Endodermal cell (in vitro differentiated cells): ENCODE measurements at regions not wholly inside any gene's neighbourhood (a gene's known extent, or its start where the extent isn't known, plus 50 kb on each side); places are given as distances from the start of the nearest gene placed in this dataset.

Experiments
- DNase-seq: peaks from one replicate; pipeline ENCODE4 v3.0.0-alpha.2; 2017
- H3K27ac ChIP-seq: 2 replicates; pipeline ENCODE4 v1.5.1; 2013; ENCODE audit warnings: mild to moderate bottlenecking, low read depth, low read length, moderate library complexity
- H3K27me3 ChIP-seq: 2 replicates; pipeline ENCODE4 v1.6.1; 2013; ENCODE audit warnings: mild to moderate bottlenecking, low read length, moderate library complexity; ENCODE audit not compliant: insufficient read depth, control insufficient read depth, poor library complexity, severe bottlenecking
- H3K36me3 ChIP-seq: 2 replicates; pipeline ENCODE4 v1.7.0; 2013; ENCODE audit warnings: mild to moderate bottlenecking, low read length, moderate library complexity; ENCODE audit not compliant: control insufficient read depth, insufficient read depth
- H3K4me1 ChIP-seq: one replicate; pipeline ENCODE4 v1.7.0; 2013; ENCODE audit warnings: low read length; ENCODE audit not compliant: control insufficient read depth, insufficient read depth
- H3K4me3 ChIP-seq: 2 replicates; pipeline ENCODE4 v1.5.1; 2013; ENCODE audit warnings: mild to moderate bottlenecking, low read length, moderate library complexity
- H3K9ac ChIP-seq: 2 replicates; pipeline ENCODE4 v1.6.1; 2013; ENCODE audit warnings: mild to moderate bottlenecking, low read length, moderate library complexity; ENCODE audit not compliant: poor library complexity, severe bottlenecking; ENCODE audit errors: extremely low read depth
- H3K9me3 ChIP-seq: 2 replicates; pipeline ENCODE4 v1.6.1; 2013; ENCODE audit warnings: mild to moderate bottlenecking, low read length, moderate library complexity; ENCODE audit not compliant: control insufficient read depth
- H3K27ac Mint-ChIP-seq: 2 replicates; pipeline ENCODE4 v1.8.0; 2020; ENCODE audit warnings: mixed read lengths
- H3K27me3 Mint-ChIP-seq: 2 replicates; pipeline ENCODE4 v1.8.0; 2021; ENCODE audit warnings: mild to moderate bottlenecking, mixed read lengths; ENCODE audit not compliant: insufficient read depth
- H3K36me3 Mint-ChIP-seq: 2 replicates; pipeline ENCODE4 v1.8.0; 2020; ENCODE audit warnings: low read depth, mixed read lengths
- H3K4me1 Mint-ChIP-seq: 2 replicates; pipeline ENCODE4 v1.8.0; 2020; ENCODE audit warnings: mixed read lengths
- H3K4me3 Mint-ChIP-seq: 2 replicates; pipeline ENCODE4 v1.8.0; 2020; ENCODE audit warnings: mild to moderate bottlenecking, moderate library complexity, mixed read lengths
- H3K9me3 Mint-ChIP-seq: 2 replicates; pipeline ENCODE4 v1.8.0; 2020; ENCODE audit warnings: mild to moderate bottlenecking, mixed read lengths
- WGBS, 2 experiments: methylation state at CpG; one replicate each; pipeline versions ENCODE4 v1.1.5 to v1.1.7; 2013; ENCODE audit warnings: missing lambda C conversion rate in 2 of 2, mixed read lengths in 1 of 2; ENCODE audit not compliant: insufficient coverage in 1 of 2, insufficient read length in 1 of 2; 5-methylcytosine and 5-hydroxymethylcytosine counted together
- TF ChIP-seq, protein P1 (sequence below): fragments of 200-600 bp; sonication (generic); conservative IDR thresholded peaks from 2 replicates; pipeline ENCODE4 v1.5.0; 2021; ENCODE audit warnings: antibody characterized with exemption, mild to moderate bottlenecking

DNA sequence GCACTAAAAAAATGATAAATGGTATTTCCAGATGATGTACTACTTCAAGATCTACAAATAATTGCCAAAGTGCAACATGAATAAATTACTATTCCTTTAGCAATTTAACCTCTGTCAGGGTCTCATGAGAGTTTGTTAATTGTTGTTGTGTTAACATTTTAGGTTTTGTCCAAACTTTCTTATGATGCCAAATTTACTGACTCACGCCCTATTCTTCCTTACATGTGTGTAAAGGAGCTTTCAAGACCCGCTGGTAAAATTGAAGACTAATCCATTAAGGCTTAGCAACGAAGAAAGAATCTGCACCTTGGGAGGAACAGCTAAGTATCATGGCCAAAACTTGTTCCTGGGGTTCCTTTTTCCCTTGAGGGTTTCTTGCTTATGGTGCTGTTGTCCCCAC, 252.7 kb upstream of the JADE1 start:
- Histone ChIP-seq H3K4me3 (no peak overlapping the region), H3K9me3 (peaks cover 4% of the 10 kb centered on the region), H3K36me3 (no peaks in the 10 kb centered on the region), H3K9ac (no peak overlapping the region), H3K27ac (no peak overlapping the region), H3K27me3 (no peaks in the 10 kb centered on the region), H3K4me1 (peaks cover 11% of the 10 kb centered on the region)
- no peak overlapping the region for H3K27ac Mint-ChIP-seq
- H3K27me3 Mint-ChIP-seq, result peaks cover 3% of the 10 kb centered on the region
- peaks cover 35% of the 10 kb centered on the region for H3K4me1 Mint-ChIP-seq
- DNase-seq, result no peak
- 90 to 97% methylated on average over 3 of the region's 3 CpGs for WGBS, 2 experiments
- H3K36me3 Mint-ChIP-seq, result no peaks in the 10 kb centered on the region
- peaks cover under 1% of the 10 kb centered on the region for H3K9me3 Mint-ChIP-seq
- H3K4me3 Mint-ChIP-seq, result no peak overlapping the region
- TF ChIP-seq, protein P1, sequence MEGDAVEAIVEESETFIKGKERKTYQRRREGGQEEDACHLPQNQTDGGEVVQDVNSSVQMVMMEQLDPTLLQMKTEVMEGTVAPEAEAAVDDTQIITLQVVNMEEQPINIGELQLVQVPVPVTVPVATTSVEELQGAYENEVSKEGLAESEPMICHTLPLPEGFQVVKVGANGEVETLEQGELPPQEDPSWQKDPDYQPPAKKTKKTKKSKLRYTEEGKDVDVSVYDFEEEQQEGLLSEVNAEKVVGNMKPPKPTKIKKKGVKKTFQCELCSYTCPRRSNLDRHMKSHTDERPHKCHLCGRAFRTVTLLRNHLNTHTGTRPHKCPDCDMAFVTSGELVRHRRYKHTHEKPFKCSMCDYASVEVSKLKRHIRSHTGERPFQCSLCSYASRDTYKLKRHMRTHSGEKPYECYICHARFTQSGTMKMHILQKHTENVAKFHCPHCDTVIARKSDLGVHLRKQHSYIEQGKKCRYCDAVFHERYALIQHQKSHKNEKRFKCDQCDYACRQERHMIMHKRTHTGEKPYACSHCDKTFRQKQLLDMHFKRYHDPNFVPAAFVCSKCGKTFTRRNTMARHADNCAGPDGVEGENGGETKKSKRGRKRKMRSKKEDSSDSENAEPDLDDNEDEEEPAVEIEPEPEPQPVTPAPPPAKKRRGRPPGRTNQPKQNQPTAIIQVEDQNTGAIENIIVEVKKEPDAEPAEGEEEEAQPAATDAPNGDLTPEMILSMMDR, result no peak

DNA sequence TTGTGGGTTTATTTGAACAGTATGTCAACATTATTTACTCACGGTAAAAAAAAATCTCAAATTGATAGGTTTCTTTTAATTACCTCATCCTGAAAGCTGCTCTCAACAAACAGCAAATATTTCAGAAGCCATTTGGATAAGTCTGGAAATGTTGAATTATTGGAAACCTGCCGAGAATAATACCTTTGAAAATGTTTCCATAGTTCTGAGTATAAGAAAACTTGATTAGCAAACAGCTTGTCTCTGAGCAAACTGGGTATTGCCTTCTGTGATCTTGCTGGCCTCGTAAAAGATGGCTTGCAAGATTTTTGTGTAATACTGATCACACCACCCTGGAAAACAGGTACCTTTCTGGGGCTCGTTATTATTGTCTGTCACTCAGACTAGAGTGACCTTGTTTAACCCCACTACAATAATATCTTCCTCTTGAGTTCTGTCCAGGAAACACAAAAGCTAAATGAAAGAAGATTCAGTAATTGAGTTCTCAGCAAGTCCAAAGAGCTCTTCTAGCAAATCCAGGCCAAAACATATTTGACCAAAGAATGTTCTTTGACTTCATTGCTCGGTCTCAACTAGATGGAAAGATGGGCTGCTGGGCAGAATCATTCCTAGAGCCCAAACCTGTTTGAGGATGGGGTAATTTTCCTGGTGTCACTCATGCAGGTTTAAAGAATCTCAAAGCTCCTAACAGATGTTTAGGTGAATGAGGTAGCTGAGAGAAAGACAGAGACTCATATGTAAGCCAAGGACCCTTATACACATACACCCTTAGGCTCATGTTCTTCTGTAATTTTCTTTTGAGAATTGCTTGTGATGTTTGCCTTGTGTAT, 255.6 kb upstream of the JADE1 start:
- WGBS, 2 experiments, result 84 to 96% methylated on average over 3 to 5 of the region's 5 CpGs
- Mint-ChIP-seq H3K27me3 (peaks cover 5% of the 10 kb centered on the region), H3K4me3 (no peak overlapping the region), H3K9me3 (peaks cover 14% of the 10 kb centered on the region), H3K36me3 (no peaks in the 10 kb centered on the region), H3K4me1 (peaks cover 17% of the 10 kb centered on the region), H3K27ac (no peak overlapping the region)
- Histone ChIP-seq H3K27me3 (no peaks in the 10 kb centered on the region), H3K4me1 (peaks cover 1% of the 10 kb centered on the region), H3K9ac (no peak overlapping the region), H3K4me3 (no peak overlapping the region), H3K36me3 (no peaks in the 10 kb centered on the region), H3K27ac (no peak overlapping the region), H3K9me3 (peaks cover 20% of the 10 kb centered on the region)
- TF ChIP-seq, protein P1, result no peak
- no peak for DNase-seq

DNA sequence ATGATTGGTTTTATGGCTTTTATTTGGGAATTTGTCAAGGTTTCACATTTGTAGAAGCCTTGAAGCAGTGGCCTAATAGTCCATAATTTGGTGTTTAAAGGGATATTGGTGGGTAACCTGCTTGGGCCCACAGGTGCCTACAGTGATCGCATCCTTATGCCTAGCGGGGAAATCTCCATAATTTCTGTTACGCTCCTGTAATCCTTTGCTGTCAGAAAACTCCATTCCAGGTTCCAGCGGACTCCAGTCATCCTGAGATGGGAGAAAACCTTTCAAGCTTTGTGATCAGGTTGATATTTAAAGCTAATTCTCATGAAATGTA, 257.0 kb upstream of the JADE1 start:
- Mint-ChIP-seq H3K27ac (no peak overlapping the region), H3K36me3 (no peaks in the 10 kb centered on the region), H3K4me1 (peaks cover 15% of the 10 kb centered on the region), H3K9me3 (peaks cover 14% of the 10 kb centered on the region), H3K4me3 (no peak overlapping the region), H3K27me3 (peaks cover 5% of the 10 kb centered on the region)
- no peaks in the 10 kb centered on the region for H3K4me1 ChIP-seq
- H3K4me3 ChIP-seq, result no peak overlapping the region
- no peak overlapping the region for H3K27ac ChIP-seq
- DNase-seq, result no peak
- H3K9ac ChIP-seq, result no peak overlapping the region
- WGBS, 2 experiments, result 93 to 96% methylated on average over 2 to 4 of the region's 4 CpGs
- no peaks in the 10 kb centered on the region for H3K27me3 ChIP-seq
- no peaks in the 10 kb centered on the region for H3K36me3 ChIP-seq
- TF ChIP-seq, protein P1, result no peak
- H3K9me3 ChIP-seq, result peaks cover 20% of the 10 kb centered on the region
